HG03521 (cell line): ENCODE measurements at regions not wholly inside any gene's neighbourhood (a gene's known extent, or its start where the extent isn't known, plus 50 kb on each side); places are given as distances from the start of the nearest gene placed in this dataset.

ENCODE experiments used
- ATAC-seq: cut with Tn5 transposase; IDR thresholded peaks from one replicate; pipeline ENCODE4 v1.9.1; 2021; ENCODE audit warnings: mild to moderate bottlenecking, moderate library complexity; ENCODE audit not compliant: unreplicated experiment

- ATAC-seq = no peak
These were observed 109.4 kb downstream of the RCN1 start for GRCh38 chr11:32200136-32200847.

GRCh38 chr11:32204751-32205150, 113.9 kb downstream of the RCN1 start:
- ATAC-seq = no peak

DNA sequence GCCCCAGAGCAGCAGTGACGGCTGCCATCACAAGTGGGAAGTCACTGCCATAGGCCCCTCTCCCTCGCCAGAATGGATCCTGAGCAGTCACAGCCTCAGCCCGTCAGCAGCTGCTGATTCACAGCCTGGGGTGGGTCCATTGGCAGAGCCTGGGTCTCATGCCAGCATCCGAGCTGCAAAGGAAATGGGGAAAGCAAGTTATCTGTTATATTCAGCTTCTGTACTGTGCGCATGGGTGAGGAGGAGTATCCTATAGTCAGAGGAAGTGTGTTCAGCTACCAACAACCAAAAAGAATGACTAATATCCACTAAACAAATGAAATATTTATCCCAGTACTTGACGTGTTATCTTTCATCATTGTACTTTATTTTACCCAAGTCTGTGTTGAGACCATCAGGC, 119.7 kb downstream of the RCN1 start:
- ATAC-seq = no peak

DNA sequence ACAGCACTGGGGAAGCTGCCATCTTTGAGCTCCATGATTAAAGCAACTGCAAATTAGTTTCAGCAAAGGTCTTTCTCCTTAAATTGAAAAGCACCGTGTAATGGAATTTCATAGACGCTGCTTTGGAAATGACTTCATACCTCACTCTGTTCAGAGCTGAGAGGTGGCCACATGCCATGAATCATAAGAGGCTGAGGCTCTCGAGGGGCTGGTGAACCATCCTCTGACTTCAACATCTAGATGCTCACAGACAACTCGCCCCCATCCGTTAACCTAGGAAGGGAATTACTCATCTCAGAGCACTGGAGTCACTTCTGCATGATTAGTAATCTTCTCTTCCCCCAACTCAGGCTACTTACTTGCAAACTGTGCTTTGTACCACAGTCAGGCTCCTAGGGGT, 122.3 kb downstream of the RCN1 start:
- no peak for ATAC-seq

- ATAC-seq = no peak
These were observed 124.3 kb downstream of the RCN1 start for GRCh38 chr11:32215157-32215556.

DNA sequence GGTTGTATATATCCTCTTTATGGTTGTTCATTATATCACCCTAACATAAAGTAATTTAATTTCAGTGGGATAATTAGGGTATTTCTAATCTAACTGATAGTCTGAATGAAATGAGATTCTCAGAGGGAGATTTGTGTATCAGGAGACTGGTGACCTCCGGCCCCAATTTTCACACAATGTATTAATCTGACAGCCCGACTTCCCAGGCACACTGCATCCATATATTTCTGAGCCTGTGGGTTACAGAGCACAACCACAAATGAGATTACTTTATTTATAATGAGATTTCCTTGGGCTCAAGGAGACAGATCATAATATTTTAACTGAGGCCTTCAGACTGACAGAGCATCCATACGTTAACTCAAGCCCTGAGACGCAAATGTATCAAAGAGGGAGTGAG, 125.9 kb downstream of the RCN1 start:
- no peak for ATAC-seq

- ATAC-seq = no peak
These were observed 128.4 kb downstream of the RCN1 start for GRCh38 chr11:32219320-32219719.

GRCh38 chr11:32221476-32222032, 130.7 kb downstream of the RCN1 start:
- no peak for ATAC-seq

GRCh38 chr11:32224580-32224979, 133.7 kb downstream of the RCN1 start:
- ATAC-seq = no peak

- no peak for ATAC-seq
These were observed 134.9 kb downstream of the RCN1 start for GRCh38 chr11:32225571-32226285.

DNA sequence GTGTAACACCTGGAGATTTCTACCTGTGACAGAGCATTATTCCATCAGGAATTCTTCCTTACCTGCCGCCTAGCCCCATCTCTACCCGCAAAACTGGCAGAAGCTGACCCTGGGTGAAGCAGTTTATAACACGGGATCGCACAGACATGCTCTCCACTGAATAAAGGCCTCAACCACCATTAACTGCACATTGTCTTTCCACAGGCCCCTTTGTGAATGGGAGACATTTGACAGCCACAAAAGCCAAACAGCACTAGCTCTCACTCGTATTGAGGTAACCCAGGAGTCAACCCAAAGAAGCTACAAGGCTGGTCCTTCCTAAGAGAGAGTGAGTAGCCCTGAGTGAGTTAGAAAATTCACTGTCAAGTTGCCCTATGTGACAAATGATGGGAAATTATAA, 135.6 kb downstream of the RCN1 start:
- no peak for ATAC-seq

DNA sequence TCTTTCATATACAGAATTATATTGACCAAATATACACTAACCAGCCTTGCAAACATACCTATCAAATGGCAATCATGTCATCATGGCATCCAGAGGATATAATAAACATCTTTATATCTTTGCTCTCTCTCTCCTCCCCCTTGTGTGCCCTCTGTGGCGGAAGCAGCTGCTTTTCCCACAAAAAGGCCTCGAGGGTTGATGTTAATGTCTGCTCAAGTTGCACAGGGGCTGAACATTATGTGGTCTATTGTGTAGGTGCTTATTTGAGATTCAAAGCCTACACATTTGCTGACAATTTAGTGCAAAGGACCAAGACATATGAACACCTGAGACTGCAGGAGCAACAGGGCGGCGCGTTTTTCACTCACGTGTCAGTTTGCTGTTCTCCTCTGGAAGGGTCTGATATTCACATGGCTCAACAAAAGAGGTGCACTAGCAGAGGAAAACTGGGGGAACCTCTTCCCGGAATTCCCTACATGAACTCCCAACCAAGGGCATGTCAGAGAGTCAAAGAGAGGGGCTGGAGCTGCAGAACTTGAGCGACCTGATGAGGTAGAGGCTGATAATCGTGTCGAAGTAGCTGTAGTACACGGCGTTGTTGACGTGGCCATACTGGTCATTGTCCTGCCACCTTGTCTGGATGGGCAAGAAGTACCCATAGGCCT, 138.8 kb downstream of the RCN1 start:
- no peak for ATAC-seq

GRCh38 chr11:32231909-32232493, 141.1 kb downstream of the RCN1 start:
- ATAC-seq = peak; percentile 75

DNA sequence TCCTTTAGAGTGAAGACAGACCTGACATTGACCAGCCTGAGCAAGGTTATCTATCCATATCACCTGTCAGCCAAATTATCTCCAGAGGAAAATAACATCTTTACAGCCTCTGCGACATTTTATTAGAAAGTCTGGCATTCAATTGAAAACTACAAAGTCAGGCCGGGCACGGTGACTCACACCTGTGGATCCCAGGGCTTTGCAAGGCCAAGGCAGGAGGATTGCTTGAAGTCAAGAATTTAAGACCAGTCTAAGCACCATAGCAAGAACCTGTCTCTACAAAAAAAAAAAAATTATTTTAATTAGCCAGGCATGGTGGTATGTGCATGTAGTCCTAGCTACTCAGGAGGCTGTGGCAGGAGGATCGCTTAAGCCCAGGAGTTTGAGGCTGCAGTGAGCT, 141.6 kb downstream of the RCN1 start:
- no peak for ATAC-seq

- no peak for ATAC-seq
These were observed 142.4 kb downstream of the RCN1 start for GRCh38 chr11:32233276-32233675.

DNA sequence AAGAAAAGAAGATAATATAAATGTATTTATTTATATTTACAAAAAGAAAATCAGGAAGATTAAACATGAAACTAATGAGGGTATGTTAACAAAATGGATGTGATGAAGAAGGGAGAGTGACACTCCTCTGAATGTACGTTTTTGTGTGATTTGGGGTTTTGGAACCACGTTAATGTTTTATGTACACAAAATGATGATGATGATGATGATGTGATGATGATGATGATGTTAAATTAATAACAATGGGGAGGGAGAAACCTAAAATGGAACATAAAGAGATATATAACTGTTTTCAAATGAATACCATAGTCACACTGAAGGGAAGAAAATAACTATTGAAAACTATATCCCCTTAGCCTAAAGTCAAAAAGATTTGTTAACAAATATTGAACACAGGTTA, 143.1 kb downstream of the RCN1 start:
- ATAC-seq = no peak

DNA sequence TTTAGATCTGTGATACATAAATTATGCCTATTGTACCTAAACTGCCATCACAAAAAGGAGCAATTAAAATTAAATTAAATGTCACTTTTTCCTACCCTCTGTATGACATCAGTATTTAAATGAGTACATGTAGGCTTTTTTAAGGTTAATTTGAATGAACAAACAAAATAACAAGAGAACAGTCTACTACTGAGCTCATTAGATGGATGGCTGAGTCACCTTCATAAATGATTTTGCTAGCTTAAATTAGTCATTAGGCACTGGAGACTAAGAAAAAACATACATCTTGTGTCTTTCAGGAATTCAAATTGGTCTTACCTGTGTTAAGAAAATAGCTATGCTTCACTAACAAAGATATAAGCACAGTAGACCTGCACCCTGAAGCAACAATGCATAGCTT, 153.6 kb downstream of the RCN1 start:
- ATAC-seq = no peak

DNA sequence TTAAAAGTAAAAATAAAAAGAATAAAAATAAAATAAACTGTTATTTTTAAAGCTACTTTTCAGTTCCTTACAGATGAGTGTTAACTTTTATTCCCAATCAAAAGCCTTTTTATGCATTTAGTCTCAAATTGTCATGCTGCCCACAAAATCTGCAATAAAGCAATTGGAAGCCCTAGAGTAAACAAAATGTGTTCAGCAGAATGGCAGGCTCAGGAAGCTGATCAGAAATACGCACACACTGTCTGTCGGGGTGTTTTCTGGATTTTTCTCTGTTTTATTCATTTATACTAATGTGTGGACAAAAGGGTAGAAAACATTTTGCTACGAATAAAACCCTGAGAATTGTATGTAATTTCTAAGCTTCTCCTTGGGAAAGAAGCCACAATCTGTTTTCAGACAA, 162.8 kb downstream of the RCN1 start:
- ATAC-seq = no peak

DNA sequence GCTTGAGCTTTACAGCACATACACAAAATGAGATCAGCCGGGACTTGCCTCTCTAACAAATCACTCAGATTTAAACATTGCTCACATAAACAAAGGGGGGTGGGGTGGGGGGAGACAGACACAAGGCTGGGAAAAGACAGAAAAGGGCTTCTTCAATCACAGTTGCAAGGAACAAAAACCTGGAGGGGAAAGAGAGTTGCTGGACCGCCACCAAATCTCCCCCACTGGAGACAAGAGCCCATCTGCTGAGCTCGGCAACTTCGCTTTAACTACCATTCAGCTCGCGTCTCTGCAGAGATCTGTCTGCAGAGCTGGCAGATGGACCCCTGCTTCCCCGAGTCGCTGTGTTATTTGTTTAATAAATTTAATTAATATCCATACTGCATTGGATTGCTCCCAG, 165.0 kb downstream of the RCN1 start:
- no peak for ATAC-seq

GRCh38 chr11:32256466-32256865, 165.6 kb downstream of the RCN1 start:
- no peak for ATAC-seq

DNA sequence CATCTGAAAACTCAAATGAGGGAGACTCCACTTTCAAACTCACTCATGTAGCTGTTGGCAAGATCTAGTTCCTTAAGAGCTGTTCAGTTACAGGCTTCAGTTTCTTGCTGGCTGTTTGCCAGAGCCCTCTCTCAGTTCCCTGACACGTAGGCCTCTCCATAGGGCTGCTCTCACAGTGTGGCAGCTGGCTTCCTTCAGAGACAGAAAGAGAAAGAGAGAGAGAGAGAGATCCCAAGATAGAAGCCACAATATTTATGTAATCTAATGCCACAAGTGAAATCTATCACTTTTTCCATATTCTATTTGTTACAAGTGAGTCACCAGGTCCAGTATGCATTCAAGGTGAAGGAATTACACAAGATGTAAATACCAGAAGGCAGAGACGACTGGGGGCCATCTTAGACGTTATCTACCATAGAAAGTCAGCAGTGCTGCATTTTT, 168.8 kb downstream of the RCN1 start:
- peak; percentile 75 for ATAC-seq
